ENCODE measurements at regions not wholly inside any gene's neighbourhood (a gene's known extent, or its start where the extent isn't known, plus 50 kb on each side); places are given as distances from the start of the nearest gene placed in this dataset.

GRCh38 chr18:28890791-28891190, 713.9 kb upstream of the CDH2 start:
- TF ChIP-seq ZNF391 (tag by site-specific recombination; IDR thresholded peaks at IDR 0.05; ENCODE audit: borderline replicate concordance, low read depth) (no peak), ZNF560 (tag by site-specific recombination; IDR thresholded peaks at IDR 0.05; ENCODE audit: borderline replicate concordance) (no peak), KLF16 (tag by site-specific recombination; IDR thresholded peaks at IDR 0.05) (no peak), ZNF76 (tag by site-specific recombination; IDR thresholded peaks at IDR 0.05; ENCODE audit: borderline replicate concordance, low read depth) (no peak), ZNF416 (tag by site-specific recombination; IDR thresholded peaks at IDR 0.05) (no peak), ZNF112 (tag by site-specific recombination; IDR thresholded peaks at IDR 0.05) (no peak), ZNF214 (tag by site-specific recombination; IDR thresholded peaks at IDR 0.05; ENCODE audit: borderline replicate concordance) (no peak), ZNF837 (tag by site-specific recombination; IDR thresholded peaks at IDR 0.05) (no peak), ZSCAN30 (tag by site-specific recombination; IDR thresholded peaks at IDR 0.05) (no peak), ZNF24 (tag by site-specific recombination; IDR thresholded peaks at IDR 0.05) (no peak)
- ChIA-PET CTCF (no interaction called here), POLR2A (no interaction called here)
- Histone ChIP-seq H3K4me3 (ENCODE audit: low read depth, low read length) (no peak overlapping the region), H3K27ac (ENCODE audit: extremely low read depth, low read depth, low read length) (no peak overlapping the region), H3K4me1 (ENCODE audit: control insufficient read depth, insufficient read depth, low read length) (no peaks in the 10 kb centered on the region), H3K9me3 (ENCODE audit: control insufficient read depth, insufficient read depth, low read depth, low read length) (no peaks in the 10 kb centered on the region), H3K36me3 (ENCODE audit: control insufficient read depth in 2 of 2, insufficient read depth in 1 of 2, low read length in 2 of 2) (no peaks in the 10 kb centered on the region)

GRCh38 chr18:28884304-28884703, 707.4 kb upstream of the CDH2 start:
- H3K36me3 ChIP-seq (ENCODE audit: control insufficient read depth in 2 of 2, insufficient read depth in 1 of 2, low read length in 2 of 2): no peaks in the 10 kb centered on the region
- TF ChIP-seq ZSCAN30 (tag by site-specific recombination; IDR thresholded peaks at IDR 0.05) (no peak), ZNF544 (tag by site-specific recombination; IDR thresholded peaks at IDR 0.05) (no peak), GFI1B (tag by site-specific recombination; IDR thresholded peaks at IDR 0.05) (no peak), ZNF785 (tag by site-specific recombination; IDR thresholded peaks at IDR 0.05) (no peak), KLF1 (tag by site-specific recombination; IDR thresholded peaks at IDR 0.05) (no peak), ZNF350 (tag by site-specific recombination; IDR thresholded peaks at IDR 0.05) (no peak), ZNF510 (tag by site-specific recombination; IDR thresholded peaks at IDR 0.05; ENCODE audit: insufficient replicate concordance) (no peak), ZNF121 (tag by site-specific recombination; IDR thresholded peaks at IDR 0.05) (no peak), ZNF585B (tag by site-specific recombination; IDR thresholded peaks at IDR 0.05) (no peak), ZNF776 (tag by site-specific recombination; IDR thresholded peaks at IDR 0.05; ENCODE audit: borderline replicate concordance) (no peak), ZNF791 (tag by site-specific recombination; IDR thresholded peaks at IDR 0.05) (no peak), ATF2 (tag by site-specific recombination; IDR thresholded peaks at IDR 0.05; ENCODE audit: low read depth) (no peak), ZNF670 (tag by site-specific recombination; IDR thresholded peaks at IDR 0.05; ENCODE audit: low read depth) (no peak), MEIS1 (CRISPR knock-in tag; IDR thresholded peaks at IDR 0.05; ENCODE audit: borderline replicate concordance) (no peak), ZNF514 (tag by site-specific recombination; IDR thresholded peaks at IDR 0.05) (no peak), AEBP2 (tag by site-specific recombination; IDR thresholded peaks at IDR 0.05; ENCODE audit: borderline replicate concordance) (no peak), ZNF654 (tag by site-specific recombination; IDR thresholded peaks at IDR 0.05; ENCODE audit: low read depth) (no peak), ZNF521 (tag by site-specific recombination; IDR thresholded peaks at IDR 0.05) (no peak), ZNF747 (tag by site-specific recombination; IDR thresholded peaks at IDR 0.05) (no peak), ZSCAN5A (tag by site-specific recombination; IDR thresholded peaks at IDR 0.05) (no peak)
- ChIA-PET POLR2A (no interaction called here), CTCF (no interaction called here)
- no peak overlapping the region for H3K4me3 ChIP-seq (ENCODE audit: low read depth, low read length)
- H3K27ac ChIP-seq (ENCODE audit: extremely low read depth, low read depth, low read length): no peak overlapping the region
- H3K4me1 ChIP-seq (ENCODE audit: control insufficient read depth, insufficient read depth, low read length): no peaks in the 10 kb centered on the region
- no peaks in the 10 kb centered on the region for H3K9me3 ChIP-seq (ENCODE audit: control insufficient read depth, insufficient read depth, low read depth, low read length)
